ENCODE measurements at regions not wholly inside any gene's neighbourhood (a gene's known extent, or its start where the extent isn't known, plus 50 kb on each side); places are given as distances from the start of the nearest gene placed in this dataset.

- TF ChIP-seq CTCF (conservative IDR thresholded peaks at IDR 0.05) (no peak), EZH2 (IDR thresholded peaks at IDR 0.05; ENCODE audit: low read depth) (no peak)
Measured at GRCh38 chr11:98701541-98701940, 319.2 kb upstream of the CNTN5 start.

Measured in PC-9 (cell line).